ENCODE measurements at regions not wholly inside any gene's neighbourhood (a gene's known extent, or its start where the extent isn't known, plus 50 kb on each side); places are given as distances from the start of the nearest gene placed in this dataset.

GRCh38 chr7:35331730-35332678 lies 78.1 kb upstream of the TBX20 start:
- WGBS (ENCODE audit: insufficient coverage), result 76% methylated on average over 20 of the region's 20 CpGs
- Mint-ChIP-seq H3K9me3 (no peaks in the 10 kb centered on the region), H3K4me3 (no peak overlapping the region), H3K36me3 (no peaks in the 10 kb centered on the region), H3K4me1 (no peaks in the 10 kb centered on the region), H3K27ac (no peak overlapping the region), H3K27me3 (ENCODE audit: low read depth in 2 of 2) (peaks cover 9 to 11% of the 10 kb centered on the region in 2 donors)
- no peak for TF ChIP-seq CTCF (IDR thresholded peaks at IDR 0.05)
- H3K9me3 ChIP-seq (ENCODE audit: control insufficient read depth, insufficient read depth, low read length), result no peaks in the 10 kb centered on the region
- no peak overlapping the region for H3K27ac ChIP-seq (ENCODE audit: low read length)
- H3K27me3 ChIP-seq (ENCODE audit: control insufficient read depth, insufficient read depth, low read length), result no peaks in the 10 kb centered on the region
- H3K4me3 ChIP-seq (ENCODE audit: low read length), result no peak overlapping the region
- no peak for DNase-seq
- H3K4me1 ChIP-seq (ENCODE audit: control insufficient read depth, insufficient read depth, low read length), result no peaks in the 10 kb centered on the region
- no peak for ATAC-seq
- H3K36me3 ChIP-seq (ENCODE audit: control insufficient read depth, insufficient read depth, low read length), result no peaks in the 10 kb centered on the region
- intact Hi-C loops (cut with micrococcal nuclease), result no loop called here

GRCh38 chr7:35329026-35329425 lies 75.1 kb upstream of the TBX20 start:
- H3K4me1 Mint-ChIP-seq, result no peaks in the 10 kb centered on the region
- no peaks in the 10 kb centered on the region for H3K27me3 ChIP-seq (ENCODE audit: control insufficient read depth, insufficient read depth, low read length)
- ATAC-seq (no peak), DNase-seq (no peak)
- H3K27ac Mint-ChIP-seq, result no peak overlapping the region
- no peaks in the 10 kb centered on the region for H3K4me1 ChIP-seq (ENCODE audit: control insufficient read depth, insufficient read depth, low read length)
- no peaks in the 10 kb centered on the region for H3K9me3 ChIP-seq (ENCODE audit: control insufficient read depth, insufficient read depth, low read length)
- no CpG with 5 or more reads among the region's 1 CpG for WGBS (ENCODE audit: insufficient coverage)
- H3K4me3 ChIP-seq (ENCODE audit: low read length), result no peak overlapping the region
- no peaks in the 10 kb centered on the region for H3K36me3 ChIP-seq (ENCODE audit: control insufficient read depth, insufficient read depth, low read length)
- H3K27ac ChIP-seq (ENCODE audit: low read length), result no peak overlapping the region
- intact Hi-C loops (cut with micrococcal nuclease), result no loop called here
- TF ChIP-seq CTCF (IDR thresholded peaks at IDR 0.05), result no peak
- peaks cover 0 to 2% of the 10 kb centered on the region in 2 donors for H3K9me3 Mint-ChIP-seq
- H3K4me3 Mint-ChIP-seq, result no peak overlapping the region
- H3K27me3 Mint-ChIP-seq (ENCODE audit: low read depth in 2 of 2), result peaks cover 9 to 26% of the 10 kb centered on the region in 2 donors
- H3K36me3 Mint-ChIP-seq, result no peaks in the 10 kb centered on the region

- Histone ChIP-seq H3K27me3 (ENCODE audit: control insufficient read depth, insufficient read depth, low read length) (no peaks in the 10 kb centered on the region), H3K27ac (ENCODE audit: low read length) (no peak overlapping the region), H3K9me3 (ENCODE audit: control insufficient read depth, insufficient read depth, low read length) (no peaks in the 10 kb centered on the region), H3K36me3 (ENCODE audit: control insufficient read depth, insufficient read depth, low read length) (no peaks in the 10 kb centered on the region), H3K4me3 (ENCODE audit: low read length) (no peak overlapping the region), H3K4me1 (ENCODE audit: control insufficient read depth, insufficient read depth, low read length) (no peaks in the 10 kb centered on the region)
- Mint-ChIP-seq H3K4me1 (no peaks in the 10 kb centered on the region), H3K27me3 (ENCODE audit: low read depth in 2 of 2) (peaks cover 14 to 41% of the 10 kb centered on the region in 2 donors), H3K4me3 (no peak overlapping the region), H3K9me3 (peaks cover 2 to 7% of the 10 kb centered on the region in 2 donors), H3K27ac (no peak overlapping the region), H3K36me3 (no peaks in the 10 kb centered on the region)
- DNase-seq (no peak), ATAC-seq (no peak)
- intact Hi-C loops (cut with micrococcal nuclease), result no loop called here
- TF ChIP-seq CTCF (IDR thresholded peaks at IDR 0.05), result no peak
- no CpG with 5 or more reads among the region's 4 CpGs for WGBS (ENCODE audit: insufficient coverage)
These were observed 65.7 kb upstream of the TBX20 start for GRCh38 chr7:35319606-35320005.
